Liver (tissue), 8 donors: ENCODE measurements at regions not wholly inside any gene's neighbourhood (a gene's known extent, or its start where the extent isn't known, plus 50 kb on each side); places are given as distances from the start of the nearest gene placed in this dataset.

Experiments
- DNase-seq: peaks from one replicate; pipeline ENCODE4 v3.0.0-alpha.2; 2017; ENCODE audit warnings: low spot score
- H3K27ac ChIP-seq, 2 donors: one replicate each; pipeline ENCODE4 v1.7.0; 2013; ENCODE audit warnings: inconsistent platforms in 2 of 2, low read length in 2 of 2, control low read depth in 1 of 2, low read depth in 1 of 2, mild to moderate bottlenecking in 1 of 2
- H3K27me3 ChIP-seq, 4 donors: one replicate each; pipeline versions ENCODE4 v1.6.1 to v1.7.0; 2013; ENCODE audit warnings: low read length in 3 of 4, inconsistent platforms in 1 of 4, mild to moderate bottlenecking in 1 of 4, moderate library complexity in 1 of 4; ENCODE audit not compliant: control insufficient read depth in 4 of 4, insufficient read depth in 4 of 4
- H3K36me3 ChIP-seq, 4 donors: one replicate each; pipeline versions ENCODE4 v1.6.1 to v1.7.0; 2013; ENCODE audit warnings: low read length in 3 of 4, mild to moderate bottlenecking in 3 of 4, low read depth in 1 of 4, moderate library complexity in 1 of 4; ENCODE audit not compliant: control insufficient read depth in 4 of 4, insufficient read depth in 3 of 4
- H3K4me1 ChIP-seq, 4 donors: one replicate each; pipeline versions ENCODE4 v1.6.1 to v1.7.0; 2013; ENCODE audit warnings: low read length in 3 of 4, mild to moderate bottlenecking in 3 of 4, moderate library complexity in 1 of 4; ENCODE audit not compliant: control insufficient read depth in 4 of 4, insufficient read depth in 4 of 4
- H3K4me3 ChIP-seq, 3 donors: one replicate each; pipeline versions ENCODE4 v1.6.1 to v1.7.0; 2013; ENCODE audit warnings: low read length in 3 of 3, control low read depth in 1 of 3, low read depth in 1 of 3, mild to moderate bottlenecking in 1 of 3
- H3K9ac ChIP-seq, 2 donors: one replicate each; pipeline ENCODE4 v1.7.0; 2013; ENCODE audit warnings: low read length in 2 of 2, mild to moderate bottlenecking in 2 of 2, moderate library complexity in 2 of 2, control low read depth in 1 of 2, low read depth in 1 of 2
- H3K9me3 ChIP-seq, 4 donors: one replicate each; pipeline versions ENCODE4 v1.6.1 to v1.7.0; 2013; ENCODE audit warnings: low read length in 3 of 4; ENCODE audit not compliant: control insufficient read depth in 4 of 4
- CTCF ChIP-seq: fragments of 150-350 bp; IDR thresholded peaks from 2 replicates; pipeline ENCODE4 v1.5.1; 2017; ENCODE audit warnings: improper control_type of control experiment, low read depth, low read length; ENCODE audit not compliant: missing input control
- HNF4A ChIP-seq, 2 donors: conservative IDR thresholded peaks; 2 replicates each; pipeline ENCODE4 v1.6.1; 2016; ENCODE audit warnings: antibody characterized with exemption in 2 of 2, mild to moderate bottlenecking in 2 of 2
- HNF4G ChIP-seq: IDR thresholded peaks from 2 replicates; pipeline ENCODE4 v1.6.1; 2016; ENCODE audit warnings: antibody characterized with exemption
- MAX ChIP-seq: IDR thresholded peaks from 2 replicates; pipeline ENCODE4 v1.6.1; 2016; ENCODE audit warnings: antibody characterized with exemption
- NR2F2 ChIP-seq: IDR thresholded peaks from 2 replicates; pipeline ENCODE4 v1.6.1; 2016; ENCODE audit warnings: antibody characterized with exemption
- RAD21 ChIP-seq, 2 donors: IDR thresholded peaks; 2 replicates each; pipeline ENCODE4 v1.6.1; 2016; ENCODE audit warnings: antibody characterized with exemption in 2 of 2, mild to moderate bottlenecking in 2 of 2
- REST ChIP-seq: IDR thresholded peaks from 2 replicates; pipeline ENCODE4 v1.6.1; 2016; ENCODE audit warnings: antibody characterized with exemption, mild to moderate bottlenecking
- RXRA ChIP-seq, 2 donors: IDR thresholded peaks; 2 replicates each; pipeline ENCODE4 v1.6.1; 2017 to 2018; ENCODE audit warnings: antibody characterized with exemption in 2 of 2, mild to moderate bottlenecking in 1 of 2
- TAF1 ChIP-seq: conservative IDR thresholded peaks from 2 replicates; pipeline ENCODE4 v1.6.1; 2016; ENCODE audit warnings: antibody characterized with exemption, mild to moderate bottlenecking
- WGBS: extraction: QIAGEN DNeasy Blood & Tissue Kit; methylation state at CpG from one replicate; pipeline ENCODE4 v1.1.7; 2013; 5-methylcytosine and 5-hydroxymethylcytosine counted together
- donor health status: healthy.
- donor health status: healthy.
- donor health status: healthy.
- donor health status: healthy.
- donor health status: healthy.

- 10% methylated on average over 33 of the region's 33 CpGs for WGBS
- peaks cover 0 to 11% (median 2%) of the 10 kb centered on the region in 4 donors for H3K27me3 ChIP-seq
- H3K4me3 ChIP-seq: peak overlapping the region in 1 of 3 donors; percentile 15
- no peak overlapping the region for H3K27ac ChIP-seq
- H3K9ac ChIP-seq: no peak overlapping the region
- H3K4me1 ChIP-seq: peaks cover 0 to 9% (median 1%) of the 10 kb centered on the region in 4 donors
- no peaks in the 10 kb centered on the region for H3K36me3 ChIP-seq
- H3K9me3 ChIP-seq: no peaks in the 10 kb centered on the region
- TF ChIP-seq NR2F2 (no peak), CTCF (peak; percentile 78), RAD21 (IDR thresholded peaks at IDR 0.05) (peak; percentile 59 to 72)
- DNase-seq: peak; percentile 75
Observed at GRCh38 chr17:79400989-79401703, 209.7 kb downstream of the RBFOX3 start.

GRCh38 chr17:79399610-79400144 lies 211.2 kb downstream of the RBFOX3 start:
- no peaks in the 10 kb centered on the region for H3K36me3 ChIP-seq
- H3K9ac ChIP-seq: no peak overlapping the region
- TF ChIP-seq RXRA (IDR thresholded peaks at IDR 0.05) (no peak), HNF4G (no peak), REST (no peak), MAX (no peak), TAF1 (no peak), CTCF (no peak), RAD21 (IDR thresholded peaks at IDR 0.05) (no peak), HNF4A (conservative IDR thresholded peaks at IDR 0.05) (no peak)
- H3K4me3 ChIP-seq: no peak overlapping the region
- 53% methylated on average over 15 of the region's 15 CpGs for WGBS
- H3K4me1 ChIP-seq: peaks cover 0 to 9% (median 1%) of the 10 kb centered on the region in 4 donors
- DNase-seq: no peak
- no peaks in the 10 kb centered on the region for H3K9me3 ChIP-seq
- H3K27ac ChIP-seq: no peak overlapping the region
- peaks cover 0 to 11% (median 2%) of the 10 kb centered on the region in 4 donors for H3K27me3 ChIP-seq
